Left forelimb (tissue), 1 donor: ENCODE measurements at regions not wholly inside any gene's neighbourhood (a gene's known extent, or its start where the extent isn't known, plus 50 kb on each side); places are given as distances from the start of the nearest gene placed in this dataset.

Source experiments
- DNase-seq: peaks from one replicate; pipeline ENCODE4 v3.0.0-alpha.2; 2018; ENCODE audit warnings: low spot score

DNA sequence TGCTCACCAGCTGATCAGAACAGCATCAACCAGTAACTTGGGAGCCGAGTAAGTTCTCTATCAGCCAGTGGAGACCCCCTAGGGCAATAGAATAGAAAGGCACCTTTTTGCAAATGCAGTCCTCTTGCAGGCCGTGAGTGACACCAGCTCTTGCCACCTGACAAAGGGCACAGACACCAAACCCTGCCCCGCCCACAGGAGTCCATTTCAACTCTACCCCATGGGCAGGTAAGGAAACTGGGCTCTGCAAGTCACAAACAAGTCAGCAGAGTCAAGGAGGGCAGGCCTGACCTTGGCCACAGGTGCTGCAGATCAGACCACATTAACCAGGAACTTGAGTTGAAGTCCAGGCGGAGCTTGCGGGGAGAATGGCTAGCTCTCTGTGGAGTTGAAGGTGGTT is 77.4 kb upstream of the SPATA13 start:
- no peak for DNase-seq

GRCh38 chr13:24083722-24084421 is 76.6 kb upstream of the SPATA13 start:
- no peak for DNase-seq

DNA sequence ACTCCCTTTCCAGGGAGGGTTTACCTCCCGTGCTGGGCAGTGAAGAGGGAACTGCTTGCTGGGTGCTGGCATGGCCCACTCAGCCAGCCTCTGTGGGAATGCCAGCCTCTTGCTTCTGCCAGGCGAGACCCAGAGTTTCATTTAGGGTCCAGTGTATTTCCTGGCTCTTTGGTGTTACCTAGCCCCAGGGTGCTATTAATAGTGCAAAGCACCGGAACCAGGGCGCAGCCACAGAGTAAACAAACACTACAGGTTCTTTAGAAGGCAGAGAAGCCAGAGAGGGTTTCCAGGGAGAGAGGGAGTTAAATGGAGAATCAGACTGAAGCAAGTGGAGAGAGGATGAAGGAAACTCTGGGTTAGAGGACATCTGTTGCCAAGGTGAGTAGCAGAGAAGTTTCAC is 74.9 kb upstream of the SPATA13 start:
- DNase-seq: no peak

DNA sequence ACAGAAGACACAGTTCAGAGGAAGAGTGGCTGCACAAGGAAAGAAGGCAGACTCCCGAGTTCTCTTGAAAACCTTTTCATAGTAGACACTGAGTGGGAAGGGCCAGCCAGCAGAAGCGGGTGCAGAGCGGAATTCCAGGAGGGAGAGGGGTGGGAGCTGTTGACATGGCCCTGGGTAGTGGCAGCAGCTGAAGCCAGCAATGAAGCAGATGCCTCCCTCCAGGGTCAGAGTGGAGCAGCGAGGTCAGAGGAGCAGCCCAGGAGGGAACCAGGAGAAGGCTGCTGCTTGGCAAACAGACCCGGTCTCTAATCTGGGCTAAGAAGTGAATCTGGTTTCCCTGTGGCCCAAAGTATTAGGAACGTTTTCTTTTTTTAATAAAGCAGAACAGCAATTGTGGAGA is 73.9 kb upstream of the SPATA13 start:
- DNase-seq: no peak

DNA sequence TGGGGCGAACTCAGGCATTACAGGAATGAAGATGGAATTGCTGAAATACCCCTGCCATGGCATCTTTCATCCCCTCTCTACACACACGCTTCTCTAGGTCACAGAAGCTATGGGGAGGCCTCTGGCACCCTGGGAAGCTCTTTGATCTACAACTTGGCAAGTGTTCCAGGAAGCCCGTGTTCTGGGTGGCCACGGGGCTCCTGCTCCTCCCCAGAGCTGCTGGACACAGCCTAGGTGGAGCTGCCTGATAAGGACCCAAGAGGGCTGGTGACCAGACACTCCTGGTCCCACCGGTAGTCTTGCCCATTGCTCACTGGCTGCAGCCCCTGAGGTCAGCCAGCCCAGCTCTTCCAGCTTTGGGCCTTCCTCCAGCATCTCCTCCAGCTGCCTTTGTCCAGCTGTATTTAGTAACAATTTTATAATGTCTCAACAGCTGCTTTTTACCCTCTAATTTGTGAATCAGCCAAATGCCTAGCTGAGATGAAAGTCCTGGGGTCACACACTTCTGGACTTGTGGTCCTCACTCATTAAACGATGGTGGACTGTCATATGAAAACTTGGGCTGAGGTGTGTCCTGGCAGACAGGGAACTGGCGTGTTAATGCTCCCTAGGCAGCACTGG is 72.8 kb upstream of the SPATA13 start:
- no peak for DNase-seq

DNA sequence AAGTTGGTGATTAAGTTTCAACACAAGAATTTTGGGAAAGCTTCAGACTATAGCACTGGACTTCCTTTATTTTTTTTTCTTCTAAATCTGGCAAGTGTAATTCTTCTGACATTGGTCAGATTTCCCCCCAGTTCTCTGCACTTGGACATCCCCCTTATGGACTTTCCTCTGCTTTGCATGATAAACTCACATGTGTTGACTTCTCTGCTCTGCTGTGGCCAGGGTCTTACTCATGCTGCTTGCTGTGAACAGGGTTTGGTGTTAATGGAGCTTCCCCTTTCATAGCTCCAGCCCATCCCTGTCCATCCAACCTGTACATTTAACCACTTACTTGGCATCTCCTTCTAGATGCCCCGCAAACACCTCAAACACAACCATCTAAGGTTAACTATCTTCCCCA is 70.5 kb upstream of the SPATA13 start:
- no peak for DNase-seq

GRCh38 chr13:24091080-24091479 is 69.4 kb upstream of the SPATA13 start:
- DNase-seq: no peak

GRCh38 chr13:24092108-24092507 is 68.4 kb upstream of the SPATA13 start:
- DNase-seq: no peak

DNA sequence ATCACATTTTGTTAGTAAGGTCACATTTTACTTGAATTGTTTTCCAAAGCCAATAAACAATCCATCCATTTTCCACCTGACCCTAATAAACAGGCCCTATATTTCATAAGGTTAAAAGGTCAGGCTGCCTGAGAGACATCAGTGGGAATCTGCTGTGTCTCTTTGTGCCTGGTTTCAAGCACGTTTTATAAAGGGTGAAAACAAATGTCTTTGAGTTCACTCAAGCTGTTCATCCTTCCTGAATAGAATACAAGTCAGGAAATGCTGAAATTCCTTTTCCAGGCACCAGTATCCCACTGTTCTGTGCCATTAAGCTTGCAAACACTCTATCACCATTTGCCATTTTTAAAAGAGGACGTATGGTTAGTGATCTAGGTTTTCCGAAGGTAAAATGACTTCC is 67.5 kb upstream of the SPATA13 start:
- DNase-seq: no peak

- DNase-seq: no peak
Observed at GRCh38 chr13:24096659-24097058, 63.9 kb upstream of the SPATA13 start.

- no peak for DNase-seq
Observed at GRCh38 chr13:24097064-24097463, 63.5 kb upstream of the SPATA13 start.

- no peak for DNase-seq
Observed at GRCh38 chr13:24097667-24098066, 62.9 kb upstream of the SPATA13 start.

DNA sequence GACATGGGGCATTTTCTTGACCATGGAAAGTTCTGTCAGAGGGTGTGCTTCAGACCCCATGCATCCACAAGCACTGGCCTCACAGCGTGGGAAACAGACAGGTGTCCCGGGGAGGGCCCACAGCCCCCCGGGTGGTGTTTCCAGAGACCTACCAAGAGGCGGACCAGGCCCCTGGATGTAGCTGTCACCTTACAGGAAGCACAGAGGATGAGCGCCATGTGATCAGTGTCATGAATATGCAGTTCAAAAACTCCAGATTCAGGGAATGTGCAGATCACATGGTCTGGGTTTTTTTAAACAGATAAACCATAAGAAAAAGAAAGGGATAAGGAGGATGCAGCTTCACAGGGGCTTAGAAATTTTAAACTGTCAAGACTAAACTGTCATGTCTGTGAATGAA is 61.0 kb upstream of the SPATA13 start:
- DNase-seq: no peak

DNA sequence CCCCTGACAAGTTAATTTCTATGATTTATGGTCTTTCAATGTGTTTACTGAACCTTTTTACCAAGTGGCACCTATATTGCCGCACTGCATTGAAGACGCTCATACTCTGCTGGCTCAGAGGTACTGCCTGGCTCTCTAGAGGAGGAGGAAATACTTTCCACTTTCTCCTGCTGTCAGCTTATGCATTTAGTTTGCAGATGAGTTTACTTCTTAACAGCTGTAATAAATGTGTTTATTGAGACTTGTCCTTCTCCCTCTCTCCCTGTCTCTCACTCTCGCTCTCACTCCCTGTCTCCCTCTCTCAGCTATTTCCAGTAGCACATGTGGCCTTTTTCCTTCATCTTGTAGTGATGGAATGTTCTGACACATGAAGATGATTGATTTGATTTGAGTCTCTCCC is 60.3 kb upstream of the SPATA13 start:
- no peak for DNase-seq

DNA sequence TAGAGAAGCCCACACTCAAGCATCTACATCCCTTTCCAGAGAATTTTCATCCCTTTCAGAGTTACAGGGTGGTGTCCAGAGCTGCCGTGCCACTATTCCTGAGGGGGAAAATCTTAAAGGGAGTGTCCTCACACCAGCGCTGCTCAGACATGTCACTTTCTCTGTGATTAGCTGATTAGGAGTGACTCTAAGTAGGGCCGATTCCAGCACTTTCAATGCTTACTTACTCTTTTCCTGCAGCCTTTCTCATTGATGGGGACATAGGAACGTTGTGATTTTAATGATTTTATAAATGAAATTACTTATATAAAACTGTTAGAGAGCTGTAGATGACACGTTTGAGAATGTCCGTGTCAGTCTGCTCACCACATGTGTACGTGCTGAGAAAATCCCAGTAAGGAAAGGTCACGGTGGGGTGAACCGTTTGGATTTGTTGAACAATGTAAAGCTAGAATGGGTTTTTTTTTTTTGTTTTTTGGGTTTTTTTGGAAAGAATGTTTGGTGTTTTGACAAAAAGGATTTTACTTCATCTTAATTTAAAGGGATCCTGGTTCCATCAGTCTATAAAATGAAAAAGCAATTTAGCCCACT is 56.6 kb upstream of the SPATA13 start:
- DNase-seq: no peak

DNA sequence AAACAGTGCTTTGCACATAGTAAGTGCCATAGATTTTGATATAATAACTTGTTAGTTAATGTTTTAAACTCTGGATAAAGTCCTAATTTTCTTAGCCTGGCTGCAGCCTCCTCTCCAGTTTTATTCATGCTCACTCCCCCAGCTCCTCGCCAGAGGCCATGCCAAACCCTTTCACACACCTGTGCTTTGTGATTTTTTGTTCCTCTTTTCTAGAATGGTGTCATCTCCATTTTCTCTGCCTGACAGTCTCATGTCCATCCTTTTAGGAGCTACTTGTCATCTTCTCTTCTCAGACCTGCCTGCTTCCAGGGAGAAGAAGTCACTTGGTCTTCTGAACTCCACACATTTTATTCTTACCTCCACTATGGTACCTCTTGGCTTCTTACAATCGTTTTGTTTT is 55.8 kb upstream of the SPATA13 start:
- DNase-seq: no peak

- no peak for DNase-seq
Observed at GRCh38 chr13:24106429-24106828, 54.1 kb upstream of the SPATA13 start.

DNA sequence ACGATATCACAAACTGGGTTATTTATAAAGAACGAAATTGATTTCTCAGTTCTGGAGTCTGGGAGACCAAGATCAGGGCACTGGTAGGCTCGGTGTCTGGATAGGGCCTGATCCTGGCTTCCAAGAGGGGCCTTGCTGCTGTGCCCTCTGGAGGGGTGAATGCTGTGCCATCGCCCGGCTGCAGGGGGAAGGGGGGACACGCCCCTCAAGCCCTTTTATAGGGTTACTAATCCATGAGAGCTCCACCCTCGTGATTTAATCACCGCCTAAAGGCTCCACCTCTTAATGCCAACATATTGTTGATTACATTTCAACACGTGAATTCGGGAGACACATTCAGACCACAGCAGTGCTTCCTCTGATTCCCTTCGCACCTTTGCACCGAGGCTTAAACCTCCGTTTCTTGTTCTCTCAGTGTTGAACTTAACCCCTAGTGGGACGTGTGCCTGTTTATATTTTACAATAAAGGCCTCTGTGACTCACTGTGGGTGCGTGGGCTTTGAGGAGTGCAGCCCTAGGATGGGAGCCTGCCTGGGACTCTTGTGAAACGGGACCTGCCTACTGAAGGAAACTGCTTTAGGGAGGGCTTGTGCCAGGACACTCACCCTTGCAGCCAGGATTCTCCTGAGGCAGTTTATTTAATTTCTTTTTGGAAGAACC is 52.4 kb upstream of the SPATA13 start:
- no peak for DNase-seq

DNA sequence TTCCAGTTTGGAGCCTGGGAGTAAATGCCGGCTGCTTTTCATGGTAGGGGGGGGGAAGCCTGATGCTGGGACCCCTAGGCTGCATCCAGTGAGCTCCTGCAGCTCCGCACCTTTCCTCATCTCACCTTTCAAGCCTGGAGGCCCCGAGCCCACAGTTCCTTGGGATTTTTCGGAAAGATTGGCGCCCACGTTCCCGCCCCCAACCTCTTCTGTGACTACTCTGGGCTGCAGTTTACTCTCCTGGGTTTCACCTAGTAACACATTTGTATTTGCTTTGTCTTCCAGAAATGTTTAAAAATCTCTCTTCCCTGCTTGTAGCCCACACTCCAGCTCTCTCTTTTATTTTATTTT is 51.9 kb upstream of the SPATA13 start:
- no peak for DNase-seq

DNA sequence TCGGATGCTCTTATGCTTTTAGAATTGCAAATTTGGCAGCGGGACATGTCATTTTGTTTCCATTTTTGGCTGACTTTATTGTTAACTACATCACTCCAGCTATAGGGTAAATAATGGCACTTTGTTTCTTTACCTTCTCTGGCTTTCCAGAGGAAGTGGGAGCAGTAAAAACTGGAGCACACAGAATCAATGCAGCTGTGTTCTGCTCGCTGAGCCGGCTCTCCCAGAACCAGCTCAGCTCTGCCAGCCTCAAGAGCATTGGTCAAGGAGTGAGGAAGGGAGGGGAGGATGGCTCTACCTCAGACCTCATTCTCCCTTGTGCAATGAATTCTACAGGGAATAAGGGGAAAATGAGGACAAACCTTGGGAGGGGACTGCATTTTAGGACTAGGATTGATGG is 50.5 kb upstream of the SPATA13 start:
- no peak for DNase-seq
